K562 (cell line): ENCODE measurements at regions not wholly inside any gene's neighbourhood (a gene's known extent, or its start where the extent isn't known, plus 50 kb on each side); places are given as distances from the start of the nearest gene placed in this dataset.

Experiments used
- CTCF ChIP-seq, 3 experiments: IDR thresholded peaks in 2 of 3; conservative IDR thresholded peaks in 1 of 3; 2 replicates each; pipeline ENCODE4 v1.5.1; 2011 to 2012; ENCODE audit warnings: low read length in 3 of 3, mild to moderate bottlenecking in 3 of 3, control low read depth in 2 of 3, improper control_type of control experiment in 1 of 3, inconsistent platforms in 1 of 3, low read depth in 1 of 3, mixed read lengths in 1 of 3, moderate library complexity in 1 of 3; ENCODE audit not compliant: insufficient read depth in 2 of 3
- EZH2 ChIP-seq: IDR thresholded peaks from 2 replicates; pipeline ENCODE4 v1.6.1; 2012; ENCODE audit warnings: low read depth, mild to moderate bottlenecking, inconsistent platforms, low read length, borderline replicate concordance
- HNRNPH1 ChIP-seq: fragments of 200-400 bp; formaldehyde crosslinking; optimal IDR thresholded peaks from 2 replicates; pipeline ENCODE3; 2017; ENCODE audit warnings: low read depth, mild to moderate bottlenecking, low read length, moderate library complexity
- JUN ChIP-seq, 2 experiments: sonication (generic) in 1 of 2; formaldehyde crosslinking in 1 of 2; IDR thresholded peaks; 2 replicates each; pipeline versions ENCODE4 v1.6.1 to v1.8.0; 2012 to 2022; ENCODE audit warnings: borderline replicate concordance in 2 of 2, mild to moderate bottlenecking in 2 of 2, improper control_type of control experiment in 1 of 2, low read depth in 1 of 2, low read length in 1 of 2, missing genetic modification reagents in 1 of 2
- KLF10 ChIP-seq: fragments of 250-450 bp; sonication (Bioruptor Pico); IDR thresholded peaks from 2 replicates; pipeline ENCODE4 v1.6.1; 2021; ENCODE audit warnings: matching md5 sums
- MTA3 ChIP-seq: fragments of 450-650 bp; formaldehyde crosslinking; IDR thresholded peaks from 2 replicates; pipeline ENCODE4 v1.6.1; 2017; ENCODE audit warnings: mild to moderate bottlenecking, borderline replicate concordance
- POLR2A ChIP-seq: fragments of 450-650 bp; conservative IDR thresholded peaks from 2 replicates; pipeline ENCODE4 v1.6.1; 2016
- RAD51 ChIP-seq: fragments of 450-650 bp; IDR thresholded peaks from 2 replicates; pipeline ENCODE4 v1.7.1; 2016; ENCODE audit warnings: low read depth, mild to moderate bottlenecking, borderline replicate concordance
- USF2 ChIP-seq: sonication (generic); formaldehyde crosslinking; IDR thresholded peaks from 2 replicates; pipeline ENCODE4 v1.5.0; 2020; ENCODE audit warnings: missing genetic modification reagents
- ZBTB7A ChIP-seq: IDR thresholded peaks from 2 replicates; pipeline ENCODE4 v1.6.1; 2011; ENCODE audit warnings: low read depth, mild to moderate bottlenecking, low read length, moderate library complexity, borderline replicate concordance; ENCODE audit not compliant: control insufficient read depth
- ZNF354B ChIP-seq: fragments of 250-450 bp; sonication (Bioruptor Pico); IDR thresholded peaks from 2 replicates; pipeline ENCODE4 v1.4.0; 2020
- ZNF655 ChIP-seq: fragments of 250-450 bp; sonication (Bioruptor Pico); IDR thresholded peaks from 2 replicates; pipeline ENCODE4 v1.5.0; 2021

GRCh38 chr4:177968817-177969442 lies 526.7 kb upstream of the AGA start:
- TF ChIP-seq CTCF (IDR thresholded peaks at IDR 0.05 in 2 of 3, conservative IDR thresholded peaks at IDR 0.05 in 1 of 3; ENCODE audit: insufficient read depth in 2 of 3, low read depth in 1 of 3, low read length in 3 of 3) (no peak), USF2 (CRISPR knock-in tag) (no peak), ZNF354B (CRISPR knock-in tag) (no peak), HNRNPH1 (no peak), EZH2 (no peak), ZBTB7A (no peak), POLR2A (no peak), MTA3 (no peak), JUN (IDR thresholded peaks at IDR 0.05; ENCODE audit: borderline replicate concordance, low read depth, low read length) (no peak), JUN (CRISPR knock-in tag; IDR thresholded peaks at IDR 0.05; ENCODE audit: borderline replicate concordance) (no peak), ZNF655 (CRISPR knock-in tag) (no peak), KLF10 (CRISPR knock-in tag) (no peak), RAD51 (no peak)
